ENCODE measurements at regions not wholly inside any gene's neighbourhood (a gene's known extent, or its start where the extent isn't known, plus 50 kb on each side); places are given as distances from the start of the nearest gene placed in this dataset.

DNA sequence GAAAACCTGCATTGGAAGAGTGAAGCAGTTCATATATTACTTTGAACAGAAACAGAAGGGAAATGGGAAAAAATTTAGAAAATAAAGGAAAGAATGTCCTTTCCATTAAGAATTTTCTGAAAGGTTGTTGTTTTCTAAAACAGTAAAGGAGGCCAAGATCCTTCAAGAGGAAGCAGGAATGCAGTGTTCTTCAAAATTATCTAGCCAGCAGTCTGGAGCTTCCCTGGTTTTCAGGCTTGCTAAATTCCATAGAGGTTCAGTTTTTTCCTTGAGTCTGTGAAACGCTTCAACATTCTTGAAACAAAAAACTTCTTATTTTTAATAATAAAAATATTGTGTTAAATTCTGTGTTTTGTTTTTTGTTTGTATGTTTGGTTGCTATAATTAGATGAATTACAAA is 189.0 kb upstream of the ANO3 start:
- TF ChIP-seq, protein P1, sequence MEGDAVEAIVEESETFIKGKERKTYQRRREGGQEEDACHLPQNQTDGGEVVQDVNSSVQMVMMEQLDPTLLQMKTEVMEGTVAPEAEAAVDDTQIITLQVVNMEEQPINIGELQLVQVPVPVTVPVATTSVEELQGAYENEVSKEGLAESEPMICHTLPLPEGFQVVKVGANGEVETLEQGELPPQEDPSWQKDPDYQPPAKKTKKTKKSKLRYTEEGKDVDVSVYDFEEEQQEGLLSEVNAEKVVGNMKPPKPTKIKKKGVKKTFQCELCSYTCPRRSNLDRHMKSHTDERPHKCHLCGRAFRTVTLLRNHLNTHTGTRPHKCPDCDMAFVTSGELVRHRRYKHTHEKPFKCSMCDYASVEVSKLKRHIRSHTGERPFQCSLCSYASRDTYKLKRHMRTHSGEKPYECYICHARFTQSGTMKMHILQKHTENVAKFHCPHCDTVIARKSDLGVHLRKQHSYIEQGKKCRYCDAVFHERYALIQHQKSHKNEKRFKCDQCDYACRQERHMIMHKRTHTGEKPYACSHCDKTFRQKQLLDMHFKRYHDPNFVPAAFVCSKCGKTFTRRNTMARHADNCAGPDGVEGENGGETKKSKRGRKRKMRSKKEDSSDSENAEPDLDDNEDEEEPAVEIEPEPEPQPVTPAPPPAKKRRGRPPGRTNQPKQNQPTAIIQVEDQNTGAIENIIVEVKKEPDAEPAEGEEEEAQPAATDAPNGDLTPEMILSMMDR (IDR thresholded peaks at IDR 0.05; ENCODE audit: insufficient read depth, low read length), result no peak
- TF ChIP-seq POLR2AphosphoS5 (IDR thresholded peaks at IDR 0.05; ENCODE audit: low read depth) (no peak), GABPA (IDR thresholded peaks at IDR 0.05; ENCODE audit: low read depth) (no peak)
- TF ChIP-seq, protein P2, sequence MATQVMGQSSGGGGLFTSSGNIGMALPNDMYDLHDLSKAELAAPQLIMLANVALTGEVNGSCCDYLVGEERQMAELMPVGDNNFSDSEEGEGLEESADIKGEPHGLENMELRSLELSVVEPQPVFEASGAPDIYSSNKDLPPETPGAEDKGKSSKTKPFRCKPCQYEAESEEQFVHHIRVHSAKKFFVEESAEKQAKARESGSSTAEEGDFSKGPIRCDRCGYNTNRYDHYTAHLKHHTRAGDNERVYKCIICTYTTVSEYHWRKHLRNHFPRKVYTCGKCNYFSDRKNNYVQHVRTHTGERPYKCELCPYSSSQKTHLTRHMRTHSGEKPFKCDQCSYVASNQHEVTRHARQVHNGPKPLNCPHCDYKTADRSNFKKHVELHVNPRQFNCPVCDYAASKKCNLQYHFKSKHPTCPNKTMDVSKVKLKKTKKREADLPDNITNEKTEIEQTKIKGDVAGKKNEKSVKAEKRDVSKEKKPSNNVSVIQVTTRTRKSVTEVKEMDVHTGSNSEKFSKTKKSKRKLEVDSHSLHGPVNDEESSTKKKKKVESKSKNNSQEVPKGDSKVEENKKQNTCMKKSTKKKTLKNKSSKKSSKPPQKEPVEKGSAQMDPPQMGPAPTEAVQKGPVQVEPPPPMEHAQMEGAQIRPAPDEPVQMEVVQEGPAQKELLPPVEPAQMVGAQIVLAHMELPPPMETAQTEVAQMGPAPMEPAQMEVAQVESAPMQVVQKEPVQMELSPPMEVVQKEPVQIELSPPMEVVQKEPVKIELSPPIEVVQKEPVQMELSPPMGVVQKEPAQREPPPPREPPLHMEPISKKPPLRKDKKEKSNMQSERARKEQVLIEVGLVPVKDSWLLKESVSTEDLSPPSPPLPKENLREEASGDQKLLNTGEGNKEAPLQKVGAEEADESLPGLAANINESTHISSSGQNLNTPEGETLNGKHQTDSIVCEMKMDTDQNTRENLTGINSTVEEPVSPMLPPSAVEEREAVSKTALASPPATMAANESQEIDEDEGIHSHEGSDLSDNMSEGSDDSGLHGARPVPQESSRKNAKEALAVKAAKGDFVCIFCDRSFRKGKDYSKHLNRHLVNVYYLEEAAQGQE (IDR thresholded peaks at IDR 0.05; ENCODE audit: insufficient replicate concordance, low read depth), result no peak
